Right atrium auricular region (tissue), 2 donors: ENCODE measurements at regions not wholly inside any gene's neighbourhood (a gene's known extent, or its start where the extent isn't known, plus 50 kb on each side); places are given as distances from the start of the nearest gene placed in this dataset.

Experiments used
- DNase-seq: peaks from one replicate; pipeline ENCODE4 v3.0.0-alpha.2; 2019; ENCODE audit warnings: low spot score
- H3K27ac ChIP-seq, 2 donors: fragments of 200-600 bp; sonication (generic); 1 replicate in 1 of 2; 2 replicates in 1 of 2; pipeline ENCODE4 v1.5.1; 2016 to 2019
- H3K27me3 ChIP-seq, 2 donors: fragments of 200-600 bp; sonication (generic); one replicate each; pipeline versions ENCODE4 v1.5.1 to v1.6.0; 2017 to 2019
- H3K36me3 ChIP-seq: fragments of 200-600 bp; sonication (generic); one replicate; pipeline ENCODE4 v1.5.1; 2016
- H3K4me1 ChIP-seq, 2 donors: fragments of 200-600 bp; sonication (generic); one replicate each; pipeline versions ENCODE4 v1.5.1 to v1.6.0; 2017 to 2019
- H3K4me3 ChIP-seq, 2 donors: fragments of 200-600 bp; sonication (generic); 1 replicate in 1 of 2; 2 replicates in 1 of 2; pipeline ENCODE4 v1.5.1; 2017 to 2019; ENCODE audit warnings: mild to moderate bottlenecking in 1 of 2, moderate library complexity in 1 of 2
- H3K9me3 ChIP-seq, 2 donors: fragments of 200-600 bp; sonication (generic); one replicate each; pipeline ENCODE4 v1.5.1; 2019
- CTCF ChIP-seq, 2 donors: fragments of 200-600 bp; sonication (generic); IDR thresholded peaks; one replicate each; pipeline ENCODE4 v1.5.1; 2019; ENCODE audit warnings: antibody characterized with exemption in 2 of 2

- no peaks in the 10 kb centered on the region for H3K36me3 ChIP-seq
- DNase-seq = no peak
- no peak overlapping the region for H3K4me3 ChIP-seq
- H3K4me1 ChIP-seq = no peaks in the 10 kb centered on the region
- TF ChIP-seq CTCF (IDR thresholded peaks at IDR 0.05) = no peak
- H3K9me3 ChIP-seq = peaks cover 0 to 3% of the 10 kb centered on the region in 2 donors
- H3K27ac ChIP-seq = no peak overlapping the region
- H3K27me3 ChIP-seq = no peaks in the 10 kb centered on the region
Observed at GRCh38 chr3:87710511-87710910, 348.3 kb downstream of the CGGBP1 start.

- no peaks in the 10 kb centered on the region for H3K4me1 ChIP-seq
- peaks cover 0 to 3% of the 10 kb centered on the region in 2 donors for H3K9me3 ChIP-seq
- no peak overlapping the region for H3K27ac ChIP-seq
- H3K27me3 ChIP-seq = no peaks in the 10 kb centered on the region
- no peak for TF ChIP-seq CTCF (IDR thresholded peaks at IDR 0.05)
- DNase-seq = no peak
- H3K36me3 ChIP-seq = no peaks in the 10 kb centered on the region
- no peak overlapping the region for H3K4me3 ChIP-seq
Observed at GRCh38 chr3:87710028-87710427, 348.8 kb downstream of the CGGBP1 start.

GRCh38 chr3:87706176-87706575 lies 352.6 kb downstream of the CGGBP1 start:
- no peak overlapping the region for H3K4me3 ChIP-seq
- H3K27ac ChIP-seq = no peak overlapping the region
- no peaks in the 10 kb centered on the region for H3K27me3 ChIP-seq
- no peaks in the 10 kb centered on the region for H3K36me3 ChIP-seq
- no peak for TF ChIP-seq CTCF (IDR thresholded peaks at IDR 0.05)
- peaks cover 0 to 3% of the 10 kb centered on the region in 2 donors for H3K9me3 ChIP-seq
- DNase-seq = no peak
- no peaks in the 10 kb centered on the region for H3K4me1 ChIP-seq

- no peaks in the 10 kb centered on the region for H3K27me3 ChIP-seq
- no peak for DNase-seq
- H3K4me1 ChIP-seq = no peaks in the 10 kb centered on the region
- no peak overlapping the region for H3K4me3 ChIP-seq
- H3K36me3 ChIP-seq = no peaks in the 10 kb centered on the region
- no peak for TF ChIP-seq CTCF (IDR thresholded peaks at IDR 0.05)
- no peaks in the 10 kb centered on the region for H3K9me3 ChIP-seq
- no peak overlapping the region for H3K27ac ChIP-seq
Observed at GRCh38 chr3:87702600-87702999, 356.2 kb downstream of the CGGBP1 start.

GRCh38 chr3:87696124-87697013 lies 362.4 kb downstream of the CGGBP1 start:
- no peak for DNase-seq
- no peak overlapping the region for H3K4me3 ChIP-seq
- H3K9me3 ChIP-seq = no peaks in the 10 kb centered on the region
- no peaks in the 10 kb centered on the region for H3K27me3 ChIP-seq
- H3K27ac ChIP-seq = no peak overlapping the region
- no peaks in the 10 kb centered on the region for H3K4me1 ChIP-seq
- TF ChIP-seq CTCF (IDR thresholded peaks at IDR 0.05) = no peak
- no peaks in the 10 kb centered on the region for H3K36me3 ChIP-seq

- DNase-seq = no peak
- H3K27me3 ChIP-seq = no peaks in the 10 kb centered on the region
- H3K9me3 ChIP-seq = no peaks in the 10 kb centered on the region
- H3K27ac ChIP-seq = no peak overlapping the region
- no peaks in the 10 kb centered on the region for H3K36me3 ChIP-seq
- H3K4me1 ChIP-seq = no peaks in the 10 kb centered on the region
- TF ChIP-seq CTCF (IDR thresholded peaks at IDR 0.05) = no peak
- no peak overlapping the region for H3K4me3 ChIP-seq
Observed at GRCh38 chr3:87694678-87695077, 364.1 kb downstream of the CGGBP1 start.
